T-helper 9 cell (primary cell): ENCODE measurements at regions not wholly inside any gene's neighbourhood (a gene's known extent, or its start where the extent isn't known, plus 50 kb on each side); places are given as distances from the start of the nearest gene placed in this dataset.
"Not testable (repeated sequence)": the region's sequence is repeated elsewhere in the genome, so short reads cannot be mapped to it uniquely, and the experiment has no call there.

Experiments
- DNase-seq: peaks from one replicate; pipeline ENCODE4 v3.0.0-alpha.2; 2020

- DNase-seq, result no peak
Observed at GRCh38 chr2:118442996-118443553, 354.8 kb downstream of the INSIG2 start.

DNA sequence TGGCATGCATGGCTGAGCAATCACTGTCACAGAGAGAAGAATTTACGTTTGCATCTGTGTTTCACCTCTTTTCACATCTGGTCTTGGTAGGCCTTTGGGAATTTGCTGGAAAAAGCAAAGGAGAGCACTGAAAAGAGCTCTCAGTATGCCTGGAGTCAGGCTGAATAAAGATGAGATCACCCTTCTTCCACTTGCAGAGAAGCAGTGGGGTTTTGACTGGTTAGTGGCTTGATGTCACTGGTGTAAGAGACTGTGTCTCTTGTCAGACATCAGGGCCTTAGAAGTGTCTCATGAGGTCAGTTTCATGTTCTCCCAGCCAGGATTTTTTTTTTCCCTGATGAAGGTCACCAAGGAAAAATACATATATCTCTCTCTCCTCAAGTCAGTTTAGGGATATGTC is 353.8 kb downstream of the INSIG2 start:
- no peak for DNase-seq

GRCh38 chr2:118440404-118441098 is 352.3 kb downstream of the INSIG2 start:
- no peak for DNase-seq

- no peak for DNase-seq
Observed at GRCh38 chr2:118437501-118437900, 349.2 kb downstream of the INSIG2 start.

GRCh38 chr2:118431997-118432396 is 343.7 kb downstream of the INSIG2 start:
- no peak for DNase-seq

- DNase-seq, result no peak
Observed at GRCh38 chr2:118431586-118431985, 343.3 kb downstream of the INSIG2 start.

GRCh38 chr2:118431165-118431517 is 342.9 kb downstream of the INSIG2 start:
- DNase-seq, result no peak

GRCh38 chr2:118430510-118431164 is 342.4 kb downstream of the INSIG2 start:
- DNase-seq, result no peak

- no peak for DNase-seq
Observed at GRCh38 chr2:118425191-118425590, 336.9 kb downstream of the INSIG2 start.

- no peak for DNase-seq
Observed at GRCh38 chr2:118423776-118424175, 335.5 kb downstream of the INSIG2 start.

GRCh38 chr2:118421648-118422047 is 333.4 kb downstream of the INSIG2 start:
- no peak for DNase-seq

- no peak for DNase-seq
Observed at GRCh38 chr2:118417406-118418120, 329.3 kb downstream of the INSIG2 start.

DNA sequence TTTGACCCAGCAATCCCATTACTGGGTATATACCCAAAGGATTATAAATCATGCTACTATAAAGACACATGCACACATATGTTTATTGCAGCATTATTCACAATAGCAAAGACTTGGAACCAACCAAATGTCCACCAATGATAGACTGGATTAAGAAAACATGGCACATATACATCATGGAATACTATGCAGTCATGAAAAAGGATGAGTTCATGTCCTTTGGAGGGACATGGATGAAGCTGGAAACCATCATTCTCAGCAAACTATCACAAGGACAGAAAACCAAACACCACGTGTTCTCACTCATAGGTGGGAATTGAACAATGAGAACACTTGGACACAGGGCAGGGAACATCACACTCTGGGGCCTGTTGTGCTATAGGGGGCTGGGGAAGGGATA is 326.9 kb downstream of the INSIG2 start:
- DNase-seq, result not testable (repeated sequence)

DNA sequence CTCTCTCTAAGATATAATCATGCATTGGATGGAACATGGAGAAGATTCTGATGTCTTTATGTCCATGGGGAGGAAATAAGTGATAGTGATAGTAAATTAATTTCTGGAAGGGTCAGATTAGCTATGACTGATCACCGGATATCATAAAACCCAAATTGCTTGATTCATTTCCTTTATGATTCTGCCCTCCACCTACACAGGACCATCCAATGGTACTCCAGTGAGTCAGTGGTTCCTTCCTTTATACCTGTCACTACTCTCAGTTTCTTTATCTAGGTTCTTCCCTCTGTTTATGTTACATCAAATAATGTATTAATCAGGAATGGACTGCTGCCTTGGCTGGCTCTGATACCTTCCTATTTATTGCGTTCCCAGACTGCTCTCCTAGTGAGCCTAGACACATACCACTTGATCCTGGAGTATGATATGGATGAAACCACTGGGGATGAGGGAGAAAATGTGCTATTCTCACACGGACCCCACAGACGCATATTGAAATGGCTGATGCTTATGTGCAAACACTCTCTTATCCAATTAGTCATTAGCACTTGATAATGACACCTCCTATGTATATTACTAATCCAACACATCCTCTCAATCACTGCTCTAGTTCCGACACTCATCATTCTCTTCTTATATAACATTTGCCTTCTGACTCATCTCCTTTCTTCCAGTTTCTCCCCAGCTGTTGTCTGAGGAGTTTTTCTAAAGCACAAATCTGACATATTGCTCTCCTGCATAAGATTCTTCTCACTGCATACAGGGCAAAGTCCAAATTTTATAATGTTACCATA is 315.6 kb downstream of the INSIG2 start:
- no peak for DNase-seq

GRCh38 chr2:118388771-118389170 is 300.5 kb downstream of the INSIG2 start:
- DNase-seq, result no peak

DNA sequence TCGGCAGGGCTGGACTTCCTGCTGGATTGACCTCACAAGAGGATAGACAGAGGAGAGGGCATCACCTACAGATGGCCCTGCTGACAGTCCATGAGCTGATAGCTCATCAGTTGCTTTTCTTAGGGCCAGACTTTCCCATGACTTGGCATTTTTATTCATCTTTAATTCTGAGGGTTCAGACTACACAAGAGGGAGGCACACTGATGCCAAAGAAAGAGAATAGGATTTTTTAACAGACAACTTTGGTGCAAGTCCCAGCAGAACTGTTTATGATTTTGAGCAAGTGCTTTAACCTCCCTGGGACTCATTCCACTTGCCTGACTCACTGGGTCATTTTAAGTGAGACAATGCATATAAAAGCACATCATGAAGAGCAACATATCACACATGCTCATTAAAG is 299.2 kb downstream of the INSIG2 start:
- DNase-seq, result no peak

DNA sequence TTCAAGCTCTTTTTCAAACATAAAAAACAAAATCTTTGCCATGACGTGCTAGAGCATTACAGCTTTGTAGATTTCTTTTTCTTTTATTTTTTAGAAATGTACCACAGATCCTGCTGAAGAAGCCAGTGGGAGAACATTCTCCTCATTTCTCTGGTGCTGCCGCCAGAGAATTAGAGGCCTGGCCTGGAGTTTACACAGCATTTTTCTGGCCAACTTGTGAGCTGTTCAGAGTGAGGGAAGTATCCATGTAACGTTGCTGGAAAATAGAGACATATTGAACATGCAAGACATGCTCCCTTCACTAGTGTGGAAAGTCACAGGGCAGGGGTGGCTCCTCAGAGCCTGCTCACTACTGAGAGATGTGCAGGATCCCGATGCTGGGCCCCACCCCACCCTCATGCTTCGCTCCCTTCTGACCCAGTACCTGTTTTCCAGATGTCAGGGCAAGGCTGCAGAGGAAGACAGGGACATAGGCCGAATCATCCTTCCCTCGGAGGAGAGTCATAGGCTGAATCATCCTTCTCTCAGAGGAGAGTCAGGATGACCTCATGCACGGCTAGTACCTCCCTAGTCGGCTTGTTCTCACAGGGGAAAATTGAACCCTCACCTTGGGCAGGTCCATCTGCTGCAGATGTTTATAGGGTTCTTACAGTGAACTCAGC is 298.5 kb downstream of the INSIG2 start:
- DNase-seq, result no peak

DNA sequence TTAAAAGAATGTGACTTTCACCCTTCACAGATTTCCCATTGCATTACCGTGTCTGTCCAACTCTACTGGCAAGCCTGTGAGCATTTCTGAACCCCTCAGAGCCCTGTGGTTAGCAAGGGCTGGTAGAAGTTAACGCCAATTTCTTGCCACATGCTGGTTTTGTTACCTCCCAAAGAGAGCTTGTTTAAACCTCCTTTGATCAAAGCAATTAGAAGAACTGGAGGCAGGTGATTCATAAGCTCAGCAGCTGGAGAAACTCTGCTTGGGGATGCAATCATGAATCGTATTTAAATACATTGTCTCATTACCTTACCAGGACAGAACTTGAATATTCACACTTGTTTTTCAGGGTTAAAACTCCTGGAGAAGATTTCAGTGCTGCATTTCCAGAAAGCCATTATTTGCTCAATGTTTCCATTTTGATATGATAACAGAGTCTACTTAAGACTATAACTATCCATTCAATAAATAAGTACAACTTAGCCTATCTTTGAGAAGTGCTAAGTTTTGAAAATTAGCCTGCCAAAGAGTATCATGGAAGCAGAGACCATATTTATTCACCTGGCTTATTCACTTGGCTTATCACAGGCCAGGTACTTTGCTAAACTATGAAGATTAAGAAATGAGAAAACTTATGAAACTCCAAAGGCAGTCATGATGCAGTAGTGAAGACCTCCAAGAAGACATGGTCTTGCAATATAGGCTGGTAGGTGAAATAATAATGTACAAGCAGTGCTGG is 292.8 kb downstream of the INSIG2 start:
- DNase-seq, result no peak

- no peak for DNase-seq
Observed at GRCh38 chr2:118375907-118376485, 287.7 kb downstream of the INSIG2 start.

- no peak for DNase-seq
Observed at GRCh38 chr2:118374974-118375755, 286.9 kb downstream of the INSIG2 start.
